AG04450 (cell line): ENCODE measurements at regions not wholly inside any gene's neighbourhood (a gene's known extent, or its start where the extent isn't known, plus 50 kb on each side); places are given as distances from the start of the nearest gene placed in this dataset.

Source experiments
- CTCF ChIA-PET: fragments of 300-600, 350-600 bp; formaldehyde crosslinking; extraction: SDS; loops from one replicate; lab custom pipeline; 2022; ENCODE audit warnings: antibody characterized with exemption, inconsistent platforms; lab: Charles Lee
- POLR2A ChIA-PET: fragments of 350-600 bp; formaldehyde crosslinking; extraction: SDS; loops from one replicate; lab custom pipeline; 2021; ENCODE audit warnings: antibody characterized with exemption, inconsistent platforms; lab: Yijun Ruan, JAX
- DNase-seq: peaks from one replicate; pipeline ENCODE4 v3.0.0-alpha.2; 2011; ENCODE audit warnings: low read depth, low spot score
- H3K27ac ChIP-seq: one replicate; pipeline ENCODE4 v1.5.1; 2012; ENCODE audit warnings: low read depth, low read length, control low read depth
- H3K27me3 ChIP-seq: one replicate; pipeline ENCODE4 v1.6.0; 2012; ENCODE audit warnings: low read length; ENCODE audit not compliant: control insufficient read depth, insufficient read depth
- H3K4me3 ChIP-seq: 2 replicates; pipeline ENCODE4 v1.5.1; 2011; ENCODE audit warnings: mild to moderate bottlenecking, low read depth, low read length, control low read depth
- H3K9me3 ChIP-seq: 2 replicates; pipeline ENCODE4 v1.5.1; 2012; ENCODE audit warnings: low read length; ENCODE audit not compliant: control insufficient read depth, insufficient read depth
- CTCF ChIP-seq: IDR thresholded peaks from 2 replicates; pipeline ENCODE4 v1.5.1; 2011; ENCODE audit warnings: low read depth, low read length, control low read depth, inconsistent platforms

GRCh38 chr11:128284634-128285033 lies 302.7 kb downstream of the ETS1 start:
- POLR2A ChIA-PET: no interaction called here
- Histone ChIP-seq H3K4me3 (no peak overlapping the region), H3K9me3 (no peaks in the 10 kb centered on the region), H3K27me3 (no peaks in the 10 kb centered on the region), H3K27ac (no peak overlapping the region)
- TF ChIP-seq CTCF: no peak
- CTCF ChIA-PET: interaction anchor here (0.7 to 15.1 kb wide), 5 partner anchors 13 to 546 kb away, joined by 3 to 258 read pairs (median 19); no protein-coding TSS in a partner anchor
- no peak for DNase-seq

GRCh38 chr11:128283451-128283850 lies 303.9 kb downstream of the ETS1 start:
- H3K9me3 ChIP-seq: no peaks in the 10 kb centered on the region
- no peak overlapping the region for H3K4me3 ChIP-seq
- ChIA-PET POLR2A (interaction anchor here (0.5 kb wide), 1 partner anchor 64 kb away, joined by 9 read pairs; no protein-coding TSS in a partner anchor), CTCF (interaction anchor here (0.9 to 15.1 kb wide), 5 partner anchors 17 to 547 kb away, joined by 3 to 258 read pairs (median 19); no protein-coding TSS in a partner anchor)
- H3K27me3 ChIP-seq: no peaks in the 10 kb centered on the region
- TF ChIP-seq CTCF: peak; percentile 16; the same call in 1 of the 2 replicates
- peak; percentile 27 for DNase-seq
- H3K27ac ChIP-seq: no peak overlapping the region

DNA sequence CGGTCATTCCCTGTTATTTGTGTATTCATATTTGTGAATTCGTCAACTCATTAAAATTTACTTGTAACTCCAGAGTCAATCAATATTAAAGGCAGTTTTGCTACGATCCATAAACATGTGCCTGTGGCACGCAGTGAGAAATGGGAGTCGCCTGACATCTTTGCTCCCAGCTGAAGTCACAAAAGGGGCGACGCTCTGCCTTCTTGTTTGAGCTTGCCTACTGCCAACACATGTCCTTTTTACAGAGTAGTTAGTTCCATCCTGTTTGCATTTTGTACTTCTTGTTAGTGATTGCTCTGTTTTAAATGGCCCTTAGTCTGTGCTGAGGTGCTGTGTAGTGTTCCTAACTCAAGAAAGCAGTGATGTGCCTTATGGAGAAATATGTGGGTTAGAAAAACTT lies 305.3 kb downstream of the ETS1 start:
- Histone ChIP-seq H3K27me3 (no peaks in the 10 kb centered on the region), H3K9me3 (no peaks in the 10 kb centered on the region), H3K4me3 (no peak overlapping the region), H3K27ac (no peak overlapping the region)
- CTCF ChIA-PET: interaction anchor here (7.4 to 15.1 kb wide), 2 partner anchors 110 to 349 kb away, joined by 47 to 258 read pairs; no protein-coding TSS in a partner anchor
- no peak for DNase-seq
- POLR2A ChIA-PET: no interaction called here
- TF ChIP-seq CTCF: no peak

DNA sequence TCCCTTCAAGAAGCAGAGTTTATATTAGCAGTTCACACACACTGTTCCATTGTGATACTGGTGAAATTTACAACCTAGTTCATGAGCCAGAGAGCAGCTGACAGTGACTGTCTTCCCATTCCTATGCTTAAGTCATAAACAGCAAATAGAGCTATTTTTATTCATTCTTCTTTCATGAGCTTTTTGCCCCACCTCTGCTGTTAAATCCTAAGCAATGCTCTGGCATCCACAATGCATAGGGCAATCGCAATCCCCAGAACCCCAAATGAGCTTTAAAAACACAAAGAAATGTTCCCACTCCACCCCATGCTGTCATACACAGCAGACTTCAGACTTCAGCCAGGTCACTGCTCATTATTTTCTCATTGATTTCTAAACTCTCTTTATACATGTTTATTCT lies 307.5 kb downstream of the ETS1 start:
- CTCF ChIA-PET: interaction anchor here (1.0 to 15.1 kb wide), 6 partner anchors 8 to 552 kb away, joined by 3 to 258 read pairs (median 10); no protein-coding TSS in a partner anchor
- no peak overlapping the region for H3K4me3 ChIP-seq
- no peak for TF ChIP-seq CTCF
- H3K9me3 ChIP-seq: no peaks in the 10 kb centered on the region
- H3K27me3 ChIP-seq: no peaks in the 10 kb centered on the region
- no peak for DNase-seq
- POLR2A ChIA-PET: interaction anchor here (0.6 kb wide), 1 partner anchor 1607 kb away, joined by 3 read pairs; no protein-coding TSS in a partner anchor
- H3K27ac ChIP-seq: no peak overlapping the region

DNA sequence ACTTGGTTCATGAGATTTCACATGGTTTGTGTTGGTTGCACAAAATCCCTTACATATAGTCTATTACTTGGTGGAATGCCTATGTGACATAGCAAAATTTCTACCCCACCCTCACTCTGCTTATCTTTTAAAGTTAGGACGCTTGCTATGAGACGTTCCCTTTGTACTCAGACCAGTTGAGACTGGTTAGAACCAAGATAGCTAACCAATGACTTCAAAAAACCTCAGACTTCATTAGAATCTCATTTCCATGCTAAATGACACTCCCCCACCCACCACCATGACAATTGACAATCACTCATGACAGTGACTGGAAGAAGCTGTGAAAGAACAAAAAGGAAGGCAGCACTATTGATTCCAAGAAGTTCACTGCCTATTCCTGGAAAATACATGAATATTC lies 313.6 kb downstream of the ETS1 start:
- H3K4me3 ChIP-seq: no peak overlapping the region
- no peak for DNase-seq
- ChIA-PET POLR2A (no interaction called here), CTCF (interaction anchor here (1.1 kb wide), 1 partner anchor 116 kb away, joined by 4 read pairs; no protein-coding TSS in a partner anchor)
- H3K27me3 ChIP-seq: no peaks in the 10 kb centered on the region
- no peak for TF ChIP-seq CTCF
- H3K9me3 ChIP-seq: no peaks in the 10 kb centered on the region
- no peak overlapping the region for H3K27ac ChIP-seq
